ENCODE measurements at regions not wholly inside any gene's neighbourhood (a gene's known extent, or its start where the extent isn't known, plus 50 kb on each side); places are given as distances from the start of the nearest gene placed in this dataset.

GRCh38 chr2:16270441-16270840, 330.1 kb downstream of the MYCN start:
- no peak overlapping the region for H3K9ac ChIP-seq (ENCODE audit: low read depth, low read length)
- H3K4ac ChIP-seq (ENCODE audit: low read depth, low read length): no peak overlapping the region
- H2AK9ac ChIP-seq (replicated peaks; ENCODE audit: low read depth, low read length, poor library complexity): no peak overlapping the region
- H2BK15ac ChIP-seq (ENCODE audit: low read depth, low read length): no peak overlapping the region
- ATAC-seq (ENCODE audit: low read depth) (no peak), DNase-seq (no peak)
- in situ Hi-C loops (cut with MboI; ENCODE audit: low sequenced_read_pairs) (no loop called here), intact Hi-C loops (cut with micrococcal nuclease) (no loop called here), dilution Hi-C loops (cut with HindIII; ENCODE audit: low sequenced_read_pairs, unreplicated experiment) (no loop called here)
- no peak overlapping the region for H3K4me3 ChIP-seq (ENCODE audit: insufficient read depth, low read depth, low read length)
- no peak overlapping the region for H3K18ac ChIP-seq (ENCODE audit: low read depth, low read length)
- no peak overlapping the region for H3K14ac ChIP-seq (replicated peaks; ENCODE audit: low read depth, low read length)
- H2AFZ ChIP-seq (replicated peaks; ENCODE audit: low read length, poor library complexity): no peak overlapping the region
- no peak overlapping the region for H2BK5ac ChIP-seq (ENCODE audit: low read depth, low read length, poor library complexity, severe bottlenecking)
- no peak for TF ChIP-seq FOS (IDR thresholded peaks at IDR 0.05; ENCODE audit: low read depth, low read length)
- TF ChIP-seq CHD1 (IDR thresholded peaks at IDR 0.05; ENCODE audit: low read depth, low read length): no peak
- TF ChIP-seq ELK1 (IDR thresholded peaks at IDR 0.05; ENCODE audit: borderline replicate concordance, low read depth, low read length): no peak
- TF ChIP-seq RFX5 (IDR thresholded peaks at IDR 0.05; ENCODE audit: low read depth, low read length): no peak
- TF ChIP-seq BHLHE40 (IDR thresholded peaks at IDR 0.05; ENCODE audit: low read depth, low read length): no peak
- no peak for TF ChIP-seq MAFK (IDR thresholded peaks at IDR 0.05; ENCODE audit: low read depth, low read length)
- TF ChIP-seq CTCF (conservative IDR thresholded peaks at IDR 0.05; ENCODE audit: low read depth, low read length): no peak
- no peak for TF ChIP-seq RCOR1 (IDR thresholded peaks at IDR 0.05; ENCODE audit: insufficient replicate concordance, low read length)
- TF ChIP-seq SMC3 (IDR thresholded peaks at IDR 0.05; ENCODE audit: low read depth, low read length): no peak
- no peak for TF ChIP-seq USF2 (IDR thresholded peaks at IDR 0.05; ENCODE audit: low read depth, low read length)
- no peak for TF ChIP-seq MAZ (IDR thresholded peaks at IDR 0.05; ENCODE audit: borderline replicate concordance, low read depth, low read length)
- no peak for TF ChIP-seq CEBPB (IDR thresholded peaks at IDR 0.05; ENCODE audit: low read depth, low read length)
- no peak for TF ChIP-seq RAD21 (IDR thresholded peaks at IDR 0.05; ENCODE audit: low read length)
- TF ChIP-seq MXI1 (IDR thresholded peaks at IDR 0.05; ENCODE audit: borderline replicate concordance, low read depth, low read length): no peak
- TF ChIP-seq NFE2L2 (IDR thresholded peaks at IDR 0.05; ENCODE audit: low read depth, low read length): no peak
- TF ChIP-seq POLR2A (IDR thresholded peaks at IDR 0.05; ENCODE audit: low read depth, low read length): no peak
- no peak overlapping the region for H4K5ac ChIP-seq (ENCODE audit: low read depth, low read length)
- H3K36me3 ChIP-seq (ENCODE audit: control insufficient read depth, insufficient read depth, low read length): no peaks in the 10 kb centered on the region
- H3K9me1 ChIP-seq (ENCODE audit: insufficient read depth, low read length): no peaks in the 10 kb centered on the region
- H3K4me1 ChIP-seq (ENCODE audit: control insufficient read depth, insufficient read depth, low read length): no peaks in the 10 kb centered on the region
- 40% methylated on average over 1 of the region's 4 CpGs; no CpG with 5 or more reads in 1 of the 2 experiments for WGBS, 2 experiments (ENCODE audit: extremely low coverage in 2 of 2, insufficient read length in 1 of 2)
- no peak overlapping the region for H2BK20ac ChIP-seq (ENCODE audit: low read depth, low read length)
- H3K79me1 ChIP-seq (ENCODE audit: low read depth in 1 of 2, low read length in 2 of 2): no peaks in the 10 kb centered on the region
- H4K20me1 ChIP-seq (ENCODE audit: insufficient read depth, low read length): no peaks in the 10 kb centered on the region
- peaks cover 20% of the 10 kb centered on the region for H3K9me3 ChIP-seq (ENCODE audit: control insufficient read depth, insufficient read depth, low read length)
- H4K91ac ChIP-seq (ENCODE audit: insufficient read depth, low read depth, low read length): no peak overlapping the region
- CTCF ChIA-PET: no interaction called here
- no peak overlapping the region for H3K56ac ChIP-seq (ENCODE audit: extremely low read depth, insufficient read depth, low read length)
- no peaks in the 10 kb centered on the region for H3K27me3 ChIP-seq (ENCODE audit: control insufficient read depth, insufficient read depth, low read length)
- no peak overlapping the region for H4K8ac ChIP-seq (ENCODE audit: low read depth in 2 of 2, low read length in 2 of 2)
- no peak overlapping the region for H2AK5ac ChIP-seq (ENCODE audit: low read depth, low read length)
- H3K27ac ChIP-seq (ENCODE audit: insufficient read depth, low read length): no peak overlapping the region
- BruUV-seq (replicated peaks): no TSS peak
- no peak overlapping the region for H3K4me2 ChIP-seq (ENCODE audit: low read depth, low read length)
- H2BK120ac ChIP-seq (ENCODE audit: low read depth, low read length): no peak overlapping the region
- no peak overlapping the region for H3K23ac ChIP-seq (ENCODE audit: low read depth, low read length)
- POLR2A ChIA-PET (ENCODE audit: unreplicated experiment): no interaction called here

All from IMR-90 (cell line).